ENCODE measurements at regions not wholly inside any gene's neighbourhood (a gene's known extent, or its start where the extent isn't known, plus 50 kb on each side); places are given as distances from the start of the nearest gene placed in this dataset.

- Histone ChIP-seq H3K4me2 (ENCODE audit: low read length) (no peak overlapping the region), H3K9me2 (replicated peaks; ENCODE audit: low read length) (no peaks in the 10 kb centered on the region), H3K36me3 (ENCODE audit: low read depth, low read length) (no peaks in the 10 kb centered on the region), H3K9ac (ENCODE audit: low read length) (no peak overlapping the region), H3K27ac (ENCODE audit: low read length) (no peak overlapping the region), H4K20me1 (ENCODE audit: low read length) (no peaks in the 10 kb centered on the region), H3K9me3 (ENCODE audit: low read length) (no peaks in the 10 kb centered on the region), H3K4me3 (ENCODE audit: low read length) (no peak overlapping the region), H3K4me1 (ENCODE audit: insufficient read depth, low read length) (no peaks in the 10 kb centered on the region), H3K27me3 (ENCODE audit: low read length) (no peaks in the 10 kb centered on the region), H3K79me2 (ENCODE audit: low read length) (no peaks in the 10 kb centered on the region), H3F3A (ENCODE audit: low read length, unreplicated experiment) (no peaks in the 10 kb centered on the region), H2AFZ (ENCODE audit: low read length) (no peak overlapping the region)
- CTCF ChIA-PET, result no interaction called here
- DNase-seq (no peak), ATAC-seq (no peak)
- no peak for TF ChIP-seq EZH2phosphoT487 (IDR thresholded peaks at IDR 0.05; ENCODE audit: borderline replicate concordance, low read length)
- TF ChIP-seq EZH2 (IDR thresholded peaks at IDR 0.05; ENCODE audit: low read length, unreplicated experiment), result no peak
- TF ChIP-seq, protein P1, sequence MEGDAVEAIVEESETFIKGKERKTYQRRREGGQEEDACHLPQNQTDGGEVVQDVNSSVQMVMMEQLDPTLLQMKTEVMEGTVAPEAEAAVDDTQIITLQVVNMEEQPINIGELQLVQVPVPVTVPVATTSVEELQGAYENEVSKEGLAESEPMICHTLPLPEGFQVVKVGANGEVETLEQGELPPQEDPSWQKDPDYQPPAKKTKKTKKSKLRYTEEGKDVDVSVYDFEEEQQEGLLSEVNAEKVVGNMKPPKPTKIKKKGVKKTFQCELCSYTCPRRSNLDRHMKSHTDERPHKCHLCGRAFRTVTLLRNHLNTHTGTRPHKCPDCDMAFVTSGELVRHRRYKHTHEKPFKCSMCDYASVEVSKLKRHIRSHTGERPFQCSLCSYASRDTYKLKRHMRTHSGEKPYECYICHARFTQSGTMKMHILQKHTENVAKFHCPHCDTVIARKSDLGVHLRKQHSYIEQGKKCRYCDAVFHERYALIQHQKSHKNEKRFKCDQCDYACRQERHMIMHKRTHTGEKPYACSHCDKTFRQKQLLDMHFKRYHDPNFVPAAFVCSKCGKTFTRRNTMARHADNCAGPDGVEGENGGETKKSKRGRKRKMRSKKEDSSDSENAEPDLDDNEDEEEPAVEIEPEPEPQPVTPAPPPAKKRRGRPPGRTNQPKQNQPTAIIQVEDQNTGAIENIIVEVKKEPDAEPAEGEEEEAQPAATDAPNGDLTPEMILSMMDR (conservative IDR thresholded peaks at IDR 0.05; ENCODE audit: low read depth, low read length), result no peak
- intact Hi-C loops (cut with micrococcal nuclease), result no loop called here
- BruUV-seq (replicated peaks), result no TSS peak
- POLR2A ChIA-PET (ENCODE audit: unreplicated experiment), result no interaction called here
Observed at GRCh38 chr6:53199156-53199555, 50.5 kb upstream of the GCM1 start.

All from PC-3 (cell line).